ENCODE measurements at regions not wholly inside any gene's neighbourhood (a gene's known extent, or its start where the extent isn't known, plus 50 kb on each side); places are given as distances from the start of the nearest gene placed in this dataset.
"Not testable (repeated sequence)": the region's sequence is repeated elsewhere in the genome, so short reads cannot be mapped to it uniquely, and the experiment has no call there.

DNA sequence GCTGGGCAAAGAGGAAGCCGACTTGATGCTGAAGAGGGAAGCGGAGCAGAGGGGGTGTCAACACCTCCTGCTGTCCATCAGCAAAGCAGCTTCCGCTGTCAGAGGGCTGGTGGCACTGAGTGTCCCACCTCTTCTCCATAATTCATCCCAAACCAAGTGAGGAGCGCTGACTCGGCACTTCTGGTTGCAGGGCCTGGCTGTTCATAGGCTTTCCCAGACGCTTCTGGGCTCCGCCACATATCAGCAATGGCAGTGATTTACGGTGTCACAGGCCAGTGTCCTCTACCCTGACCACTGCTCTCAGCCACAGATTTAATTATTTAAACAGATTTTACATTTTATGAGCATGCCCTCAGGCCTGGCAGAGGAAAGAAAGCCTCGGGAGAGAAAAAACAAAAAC lies 70.1 kb upstream of the TENM4 start:
- no peak for DNase-seq (ENCODE audit: low spot score)

- DNase-seq (ENCODE audit: low spot score): no peak
These were observed 67.6 kb upstream of the TENM4 start for GRCh38 chr11:79508461-79508860.

DNA sequence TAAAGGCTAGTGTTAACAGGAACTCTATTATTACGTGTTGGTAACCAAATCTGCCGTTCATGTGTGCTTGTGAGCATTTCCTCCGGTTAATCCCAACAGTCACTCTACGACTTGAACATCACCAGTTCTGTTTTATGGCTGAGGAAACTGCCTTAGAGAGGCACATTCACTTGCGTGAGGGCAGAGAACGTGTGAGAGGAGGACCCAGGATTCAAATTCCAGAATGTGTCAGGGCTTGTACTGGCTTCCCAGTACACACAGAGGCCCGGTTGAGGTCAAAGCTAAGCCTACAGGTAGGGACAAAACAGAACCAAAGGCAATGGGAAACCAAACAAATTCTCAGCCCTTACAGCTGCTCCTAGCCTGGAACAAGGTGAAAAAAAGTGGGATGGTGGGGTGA lies 66.9 kb upstream of the TENM4 start:
- no peak for DNase-seq (ENCODE audit: low spot score)

- DNase-seq (ENCODE audit: low spot score): no peak
These were observed 66.0 kb upstream of the TENM4 start for GRCh38 chr11:79506734-79507344.

GRCh38 chr11:79506124-79506523 lies 65.3 kb upstream of the TENM4 start:
- no peak for DNase-seq (ENCODE audit: low spot score)

DNA sequence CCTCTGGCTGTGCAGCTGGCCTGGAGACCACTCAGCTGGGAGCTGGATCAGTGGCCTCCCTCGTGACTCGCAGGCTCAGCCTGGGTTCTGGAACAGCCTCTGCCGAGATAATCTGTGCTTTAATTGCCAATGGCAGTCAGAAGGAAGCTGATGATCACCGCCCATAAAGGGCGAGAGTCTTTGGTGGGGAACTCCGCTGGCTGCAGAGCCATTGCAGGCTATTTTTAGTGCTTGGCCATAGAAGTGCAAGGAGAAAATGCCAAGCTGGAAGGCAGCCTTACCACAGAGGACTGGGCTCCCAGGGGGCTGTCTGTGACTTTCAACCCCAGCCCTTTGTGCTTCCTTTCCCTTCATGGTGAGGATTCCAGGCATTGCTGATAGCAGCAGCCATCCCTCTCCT lies 62.2 kb upstream of the TENM4 start:
- DNase-seq (ENCODE audit: low spot score): no peak

GRCh38 chr11:79501707-79502106 lies 60.9 kb upstream of the TENM4 start:
- no peak for DNase-seq (ENCODE audit: low spot score)

DNA sequence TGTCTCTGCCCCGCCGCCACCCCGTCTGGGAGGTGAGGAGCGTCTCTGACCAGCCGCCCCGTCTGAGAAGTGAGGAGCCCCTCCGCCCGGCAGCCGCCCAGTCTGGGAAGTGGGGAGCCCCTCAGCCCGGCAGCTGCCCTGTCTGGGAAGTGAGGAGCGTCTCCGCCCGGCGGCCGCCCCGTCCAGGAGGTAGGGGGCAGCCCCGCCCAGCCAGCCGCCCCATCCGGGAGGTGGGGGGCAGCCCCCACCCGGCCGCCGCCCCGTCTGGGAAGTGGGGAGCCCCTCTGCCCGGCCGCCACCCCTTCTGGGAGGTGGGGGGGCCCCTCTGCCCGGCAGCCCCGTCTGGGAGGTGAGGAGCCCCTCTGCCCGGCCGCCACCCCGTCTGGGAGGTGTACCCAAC lies 59.1 kb upstream of the TENM4 start:
- not testable (repeated sequence) for DNase-seq (ENCODE audit: low spot score)

DNA sequence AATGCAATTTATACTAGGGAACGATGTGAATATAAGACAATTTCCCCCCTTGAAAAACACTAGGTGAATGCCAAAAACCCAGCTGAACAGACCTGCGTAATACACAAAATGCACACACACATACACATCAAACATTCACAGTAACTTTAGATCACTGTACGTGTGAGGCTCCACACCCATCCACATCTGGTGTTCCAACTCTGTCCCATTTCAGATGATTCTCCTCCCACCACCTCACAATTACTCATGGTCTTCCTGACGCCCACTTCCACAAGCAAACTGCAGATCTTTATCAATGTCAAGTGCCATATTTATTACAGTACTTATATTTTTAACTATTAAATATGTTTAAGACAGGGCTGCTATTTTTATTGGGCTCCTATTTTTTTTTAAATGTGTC lies 57.8 kb upstream of the TENM4 start:
- no peak for DNase-seq (ENCODE audit: low spot score)

DNA sequence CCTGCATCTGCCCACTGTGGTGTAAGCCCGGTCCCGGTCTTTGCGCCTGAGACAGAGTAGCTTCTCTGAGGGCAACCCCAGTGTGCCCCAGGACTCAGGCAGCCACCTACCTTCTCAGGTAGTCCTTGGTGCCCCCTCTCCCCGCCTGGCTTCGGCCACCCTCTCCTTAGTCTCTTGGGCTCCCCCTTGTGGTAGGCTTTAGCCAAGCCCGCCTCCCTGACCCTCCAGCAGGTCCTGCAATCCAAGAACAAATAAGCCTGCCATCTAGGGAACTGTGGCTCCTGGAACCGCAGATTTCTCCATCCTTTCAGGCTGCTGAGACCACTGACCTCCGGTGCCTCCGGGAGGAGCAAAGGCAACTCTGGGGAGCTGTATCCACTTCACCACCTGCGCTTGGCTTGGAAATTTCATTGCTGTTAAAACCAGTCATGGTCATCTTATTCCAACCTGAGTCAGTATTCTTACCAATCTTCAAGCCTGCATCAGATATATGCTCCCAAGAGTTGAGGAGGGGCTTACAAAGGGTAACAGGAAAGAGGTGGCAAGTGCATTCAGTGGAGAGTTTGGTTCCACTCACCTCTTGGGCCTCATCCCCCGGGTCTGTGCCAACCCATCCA lies 52.8 kb upstream of the TENM4 start:
- DNase-seq (ENCODE audit: low spot score): peak; percentile 74

GRCh38 chr11:79492008-79492407 lies 51.2 kb upstream of the TENM4 start:
- DNase-seq (ENCODE audit: low spot score): no peak

All from kidney tubule cell (primary cell).